ENCODE measurements at regions not wholly inside any gene's neighbourhood (a gene's known extent, or its start where the extent isn't known, plus 50 kb on each side); places are given as distances from the start of the nearest gene placed in this dataset.

- Mint-ChIP-seq H3K36me3 (no peaks in the 10 kb centered on the region), H3K4me3 (no peak overlapping the region), H3K27ac (no peak overlapping the region), H3K4me1 (no peaks in the 10 kb centered on the region), H3K27me3 (no peaks in the 10 kb centered on the region), H3K9me3 (peaks cover 14% of the 10 kb centered on the region)
- no peak for DNase-seq
- CTCF ChIA-PET, result no interaction called here
Measured at GRCh38 chr7:81433692-81434331, 336.0 kb downstream of the HGF start.

GRCh38 chr7:81433206-81433605, 336.6 kb downstream of the HGF start:
- DNase-seq, result no peak
- Mint-ChIP-seq H3K4me1 (no peaks in the 10 kb centered on the region), H3K27ac (no peak overlapping the region), H3K9me3 (peaks cover 14% of the 10 kb centered on the region), H3K4me3 (no peak overlapping the region), H3K36me3 (no peaks in the 10 kb centered on the region), H3K27me3 (no peaks in the 10 kb centered on the region)
- CTCF ChIA-PET, result interaction anchor here (0.7 kb wide), 1 partner anchor 519 kb away, joined by 4 read pairs; no protein-coding TSS in a partner anchor

GRCh38 chr7:81430761-81431160, 339.1 kb downstream of the HGF start:
- DNase-seq, result no peak
- Mint-ChIP-seq H3K27me3 (no peaks in the 10 kb centered on the region), H3K4me3 (no peak overlapping the region), H3K9me3 (peaks cover 4% of the 10 kb centered on the region), H3K4me1 (no peaks in the 10 kb centered on the region), H3K27ac (no peak overlapping the region), H3K36me3 (no peaks in the 10 kb centered on the region)
- CTCF ChIA-PET, result no interaction called here

- no peaks in the 10 kb centered on the region for H3K36me3 Mint-ChIP-seq
- H3K4me3 Mint-ChIP-seq, result no peak overlapping the region
- CTCF ChIA-PET, result no interaction called here
- DNase-seq, result no peak
- peaks cover 3% of the 10 kb centered on the region for H3K9me3 Mint-ChIP-seq
- no peaks in the 10 kb centered on the region for H3K4me1 Mint-ChIP-seq
- H3K27ac Mint-ChIP-seq, result no peak overlapping the region
- no peaks in the 10 kb centered on the region for H3K27me3 Mint-ChIP-seq
Measured at GRCh38 chr7:81430150-81430549, 339.7 kb downstream of the HGF start.

- Mint-ChIP-seq H3K9me3 (peaks cover 3% of the 10 kb centered on the region), H3K27ac (no peak overlapping the region), H3K4me3 (no peak overlapping the region), H3K27me3 (no peaks in the 10 kb centered on the region), H3K4me1 (no peaks in the 10 kb centered on the region), H3K36me3 (no peaks in the 10 kb centered on the region)
- DNase-seq, result no peak
- CTCF ChIA-PET, result no interaction called here
Measured at GRCh38 chr7:81427461-81427860, 342.4 kb downstream of the HGF start.

GRCh38 chr7:81420526-81421226, 349.2 kb downstream of the HGF start:
- no peaks in the 10 kb centered on the region for H3K4me1 Mint-ChIP-seq
- DNase-seq, result no peak
- peaks cover 9% of the 10 kb centered on the region for H3K9me3 Mint-ChIP-seq
- no peaks in the 10 kb centered on the region for H3K36me3 Mint-ChIP-seq
- no peaks in the 10 kb centered on the region for H3K27me3 Mint-ChIP-seq
- CTCF ChIA-PET, result no interaction called here
- H3K27ac Mint-ChIP-seq, result no peak overlapping the region
- no peak overlapping the region for H3K4me3 Mint-ChIP-seq

GRCh38 chr7:81419731-81420130, 350.1 kb downstream of the HGF start:
- CTCF ChIA-PET, result no interaction called here
- H3K9me3 Mint-ChIP-seq, result peaks cover 7% of the 10 kb centered on the region
- no peaks in the 10 kb centered on the region for H3K27me3 Mint-ChIP-seq
- H3K4me3 Mint-ChIP-seq, result no peak overlapping the region
- no peak overlapping the region for H3K27ac Mint-ChIP-seq
- no peaks in the 10 kb centered on the region for H3K4me1 Mint-ChIP-seq
- no peak for DNase-seq
- no peaks in the 10 kb centered on the region for H3K36me3 Mint-ChIP-seq

- Mint-ChIP-seq H3K36me3 (no peaks in the 10 kb centered on the region), H3K27me3 (no peaks in the 10 kb centered on the region), H3K27ac (no peak overlapping the region), H3K9me3 (peaks cover 7% of the 10 kb centered on the region), H3K4me1 (no peaks in the 10 kb centered on the region), H3K4me3 (no peak overlapping the region)
- no peak for DNase-seq
- CTCF ChIA-PET, result no interaction called here
Measured at GRCh38 chr7:81416659-81417058, 353.2 kb downstream of the HGF start.

GRCh38 chr7:81415181-81415580, 354.7 kb downstream of the HGF start:
- Mint-ChIP-seq H3K9me3 (peaks cover 7% of the 10 kb centered on the region), H3K4me3 (no peak overlapping the region), H3K27ac (no peak overlapping the region), H3K36me3 (no peaks in the 10 kb centered on the region), H3K27me3 (no peaks in the 10 kb centered on the region), H3K4me1 (no peaks in the 10 kb centered on the region)
- CTCF ChIA-PET, result no interaction called here
- DNase-seq, result no peak

GRCh38 chr7:81414411-81414810, 355.4 kb downstream of the HGF start:
- no peaks in the 10 kb centered on the region for H3K36me3 Mint-ChIP-seq
- peaks cover 7% of the 10 kb centered on the region for H3K9me3 Mint-ChIP-seq
- CTCF ChIA-PET, result no interaction called here
- H3K4me1 Mint-ChIP-seq, result no peaks in the 10 kb centered on the region
- DNase-seq, result no peak
- H3K27me3 Mint-ChIP-seq, result no peaks in the 10 kb centered on the region
- H3K27ac Mint-ChIP-seq, result no peak overlapping the region
- no peak overlapping the region for H3K4me3 Mint-ChIP-seq

GRCh38 chr7:81410471-81411117, 359.3 kb downstream of the HGF start:
- no peak for DNase-seq
- no peaks in the 10 kb centered on the region for H3K36me3 Mint-ChIP-seq
- CTCF ChIA-PET, result no interaction called here
- no peaks in the 10 kb centered on the region for H3K27me3 Mint-ChIP-seq
- H3K4me3 Mint-ChIP-seq, result no peak overlapping the region
- no peaks in the 10 kb centered on the region for H3K4me1 Mint-ChIP-seq
- H3K27ac Mint-ChIP-seq, result no peak overlapping the region
- H3K9me3 Mint-ChIP-seq, result no peaks in the 10 kb centered on the region

GRCh38 chr7:81408728-81409127, 361.1 kb downstream of the HGF start:
- no peak for DNase-seq
- CTCF ChIA-PET, result no interaction called here
- Mint-ChIP-seq H3K4me3 (no peak overlapping the region), H3K36me3 (no peaks in the 10 kb centered on the region), H3K4me1 (no peaks in the 10 kb centered on the region), H3K27me3 (no peaks in the 10 kb centered on the region), H3K9me3 (no peaks in the 10 kb centered on the region), H3K27ac (no peak overlapping the region)

GRCh38 chr7:81407094-81407493, 362.8 kb downstream of the HGF start:
- CTCF ChIA-PET, result no interaction called here
- no peak overlapping the region for H3K27ac Mint-ChIP-seq
- H3K36me3 Mint-ChIP-seq, result no peaks in the 10 kb centered on the region
- DNase-seq, result no peak
- H3K4me3 Mint-ChIP-seq, result no peak overlapping the region
- no peaks in the 10 kb centered on the region for H3K4me1 Mint-ChIP-seq
- no peaks in the 10 kb centered on the region for H3K9me3 Mint-ChIP-seq
- no peaks in the 10 kb centered on the region for H3K27me3 Mint-ChIP-seq

GRCh38 chr7:81404669-81405068, 365.2 kb downstream of the HGF start:
- Mint-ChIP-seq H3K9me3 (no peaks in the 10 kb centered on the region), H3K4me3 (no peak overlapping the region), H3K27ac (no peak overlapping the region), H3K4me1 (no peaks in the 10 kb centered on the region), H3K36me3 (no peaks in the 10 kb centered on the region), H3K27me3 (no peaks in the 10 kb centered on the region)
- DNase-seq, result no peak
- CTCF ChIA-PET, result no interaction called here

GRCh38 chr7:81402227-81402626, 367.6 kb downstream of the HGF start:
- H3K9me3 Mint-ChIP-seq, result no peaks in the 10 kb centered on the region
- no peaks in the 10 kb centered on the region for H3K27me3 Mint-ChIP-seq
- H3K27ac Mint-ChIP-seq, result no peak overlapping the region
- H3K4me3 Mint-ChIP-seq, result no peak overlapping the region
- DNase-seq, result no peak
- no peaks in the 10 kb centered on the region for H3K4me1 Mint-ChIP-seq
- no peaks in the 10 kb centered on the region for H3K36me3 Mint-ChIP-seq
- CTCF ChIA-PET, result no interaction called here
